ENCODE measurements at regions not wholly inside any gene's neighbourhood (a gene's known extent, or its start where the extent isn't known, plus 50 kb on each side); places are given as distances from the start of the nearest gene placed in this dataset.

DNA sequence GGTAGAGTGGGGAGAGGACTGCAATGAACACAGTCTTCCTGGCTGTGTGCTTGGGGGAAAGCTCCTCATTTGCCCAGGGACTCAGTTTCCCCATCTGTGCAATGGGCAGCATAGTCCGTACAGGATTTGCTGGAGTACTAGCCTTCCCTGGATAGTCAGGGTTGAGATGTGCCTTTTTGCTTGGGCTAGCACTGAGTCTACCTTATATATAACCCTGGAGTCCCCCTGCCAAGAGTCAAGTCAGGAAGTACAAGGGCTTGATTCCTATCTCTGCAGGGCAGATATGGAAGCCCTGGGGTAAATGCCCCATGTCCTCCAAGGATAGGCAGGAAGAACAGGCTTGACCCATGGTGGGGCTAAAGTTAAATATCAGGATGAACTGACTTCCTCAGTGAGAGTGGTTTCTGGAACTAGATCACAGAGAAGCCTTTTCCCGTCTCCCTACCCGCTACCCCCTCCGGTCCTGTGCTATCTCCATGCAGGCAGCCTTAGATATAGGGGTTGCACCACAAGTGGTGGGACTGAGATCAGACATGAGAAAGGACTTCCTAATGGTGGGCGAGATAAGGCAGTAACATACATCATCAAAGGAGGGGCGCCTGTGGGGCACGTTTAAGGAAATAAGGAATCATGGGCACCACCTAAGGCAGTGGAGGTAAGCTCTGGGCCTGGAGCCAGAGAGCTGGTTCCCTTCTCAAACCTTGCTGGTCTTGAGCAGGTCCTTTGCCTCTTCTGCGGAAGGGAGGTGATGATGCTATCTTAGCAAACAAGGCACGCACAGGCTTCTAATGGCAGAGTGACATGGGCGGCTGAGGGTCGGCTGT is 157.9 kb downstream of the MRPL14 start:
- Histone ChIP-seq H3K79me2 (ENCODE audit: insufficient read depth, low read length) (no peaks in the 10 kb centered on the region), H3K4me1 (ENCODE audit: insufficient read depth, low read length) (no peaks in the 10 kb centered on the region), H4K20me1 (ENCODE audit: insufficient read depth, low read length) (0 out of 2 replicates have a peak, but pooled peaks cover 4% of the 10 kb centered on the region), H3K9ac (ENCODE audit: low read depth, low read length) (no peak overlapping the region), H3K36me3 (ENCODE audit: insufficient read depth, low read length) (no peaks in the 10 kb centered on the region), H2AFZ (ENCODE audit: low read depth, low read length) (no peak overlapping the region), H3K4me3 (ENCODE audit: low read depth in 1 of 2, low read length in 2 of 2) (no peak overlapping the region), H3K27ac (ENCODE audit: low read length) (no peak overlapping the region), H3K4me2 (ENCODE audit: insufficient read depth, low read length) (no peak overlapping the region), H3K9me3 (ENCODE audit: insufficient read depth, low read length, severe bottlenecking) (no peaks in the 10 kb centered on the region), H3K27me3 (ENCODE audit: insufficient read depth, low read length, poor library complexity) (peaks cover 13% of the 10 kb centered on the region)
- TF ChIP-seq, protein P1, sequence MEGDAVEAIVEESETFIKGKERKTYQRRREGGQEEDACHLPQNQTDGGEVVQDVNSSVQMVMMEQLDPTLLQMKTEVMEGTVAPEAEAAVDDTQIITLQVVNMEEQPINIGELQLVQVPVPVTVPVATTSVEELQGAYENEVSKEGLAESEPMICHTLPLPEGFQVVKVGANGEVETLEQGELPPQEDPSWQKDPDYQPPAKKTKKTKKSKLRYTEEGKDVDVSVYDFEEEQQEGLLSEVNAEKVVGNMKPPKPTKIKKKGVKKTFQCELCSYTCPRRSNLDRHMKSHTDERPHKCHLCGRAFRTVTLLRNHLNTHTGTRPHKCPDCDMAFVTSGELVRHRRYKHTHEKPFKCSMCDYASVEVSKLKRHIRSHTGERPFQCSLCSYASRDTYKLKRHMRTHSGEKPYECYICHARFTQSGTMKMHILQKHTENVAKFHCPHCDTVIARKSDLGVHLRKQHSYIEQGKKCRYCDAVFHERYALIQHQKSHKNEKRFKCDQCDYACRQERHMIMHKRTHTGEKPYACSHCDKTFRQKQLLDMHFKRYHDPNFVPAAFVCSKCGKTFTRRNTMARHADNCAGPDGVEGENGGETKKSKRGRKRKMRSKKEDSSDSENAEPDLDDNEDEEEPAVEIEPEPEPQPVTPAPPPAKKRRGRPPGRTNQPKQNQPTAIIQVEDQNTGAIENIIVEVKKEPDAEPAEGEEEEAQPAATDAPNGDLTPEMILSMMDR (IDR thresholded peaks at IDR 0.05; ENCODE audit: borderline replicate concordance, extremely low read depth, low read length, poor library complexity, severe bottlenecking): no peak
- no peak for TF ChIP-seq EZH2 (IDR thresholded peaks at IDR 0.05; ENCODE audit: borderline replicate concordance, low read depth, low read length, severe bottlenecking)
- peak; percentile 2 for DNase-seq
- ATAC-seq (ENCODE audit: insufficient read depth, low read depth): no peak

- peak; percentile 0 for DNase-seq
- no peaks in the 10 kb centered on the region for H3K79me2 ChIP-seq (ENCODE audit: insufficient read depth, low read length)
- H2AFZ ChIP-seq (ENCODE audit: low read depth, low read length): no peak overlapping the region
- no peak overlapping the region for H3K27ac ChIP-seq (ENCODE audit: low read length)
- H3K9ac ChIP-seq (ENCODE audit: low read depth, low read length): no peak overlapping the region
- H4K20me1 ChIP-seq (ENCODE audit: insufficient read depth, low read length): 0 out of 2 replicates have a peak, but pooled peaks cover 4% of the 10 kb centered on the region
- no peaks in the 10 kb centered on the region for H3K36me3 ChIP-seq (ENCODE audit: insufficient read depth, low read length)
- no peak overlapping the region for H3K4me3 ChIP-seq (ENCODE audit: low read depth in 1 of 2, low read length in 2 of 2)
- no peak for ATAC-seq (ENCODE audit: insufficient read depth, low read depth)
- no peak for TF ChIP-seq EZH2 (IDR thresholded peaks at IDR 0.05; ENCODE audit: borderline replicate concordance, low read depth, low read length, severe bottlenecking)
- TF ChIP-seq, protein P1 (IDR thresholded peaks at IDR 0.05; ENCODE audit: borderline replicate concordance, extremely low read depth, low read length, poor library complexity, severe bottlenecking): no peak
- H3K27me3 ChIP-seq (ENCODE audit: insufficient read depth, low read length, poor library complexity): peaks cover 13% of the 10 kb centered on the region
- H3K9me3 ChIP-seq (ENCODE audit: insufficient read depth, low read length, severe bottlenecking): no peaks in the 10 kb centered on the region
- H3K4me2 ChIP-seq (ENCODE audit: insufficient read depth, low read length): no peak overlapping the region
- no peaks in the 10 kb centered on the region for H3K4me1 ChIP-seq (ENCODE audit: insufficient read depth, low read length)
Observed at GRCh38 chr6:43968110-43968965, 158.9 kb downstream of the MRPL14 start.

GRCh38 chr6:43967719-43968091 is 159.5 kb downstream of the MRPL14 start:
- Histone ChIP-seq H4K20me1 (ENCODE audit: insufficient read depth, low read length) (0 out of 2 replicates have a peak, but pooled peaks cover 4% of the 10 kb centered on the region), H3K9ac (ENCODE audit: low read depth, low read length) (no peak overlapping the region), H3K4me2 (ENCODE audit: insufficient read depth, low read length) (no peak overlapping the region), H3K4me3 (ENCODE audit: low read depth in 1 of 2, low read length in 2 of 2) (no peak overlapping the region), H2AFZ (ENCODE audit: low read depth, low read length) (no peak overlapping the region), H3K4me1 (ENCODE audit: insufficient read depth, low read length) (no peaks in the 10 kb centered on the region), H3K27ac (ENCODE audit: low read length) (no peak overlapping the region), H3K9me3 (ENCODE audit: insufficient read depth, low read length, severe bottlenecking) (no peaks in the 10 kb centered on the region), H3K79me2 (ENCODE audit: insufficient read depth, low read length) (no peaks in the 10 kb centered on the region), H3K27me3 (ENCODE audit: insufficient read depth, low read length, poor library complexity) (peaks cover 13% of the 10 kb centered on the region), H3K36me3 (ENCODE audit: insufficient read depth, low read length) (no peaks in the 10 kb centered on the region)
- no peak for DNase-seq
- no peak for ATAC-seq (ENCODE audit: insufficient read depth, low read depth)
- TF ChIP-seq EZH2 (IDR thresholded peaks at IDR 0.05; ENCODE audit: borderline replicate concordance, low read depth, low read length, severe bottlenecking): no peak
- TF ChIP-seq, protein P1 (IDR thresholded peaks at IDR 0.05; ENCODE audit: borderline replicate concordance, extremely low read depth, low read length, poor library complexity, severe bottlenecking): no peak

Measured in DND-41 (cell line).